ENCODE measurements at regions not wholly inside any gene's neighbourhood (a gene's known extent, or its start where the extent isn't known, plus 50 kb on each side); places are given as distances from the start of the nearest gene placed in this dataset.

DNA sequence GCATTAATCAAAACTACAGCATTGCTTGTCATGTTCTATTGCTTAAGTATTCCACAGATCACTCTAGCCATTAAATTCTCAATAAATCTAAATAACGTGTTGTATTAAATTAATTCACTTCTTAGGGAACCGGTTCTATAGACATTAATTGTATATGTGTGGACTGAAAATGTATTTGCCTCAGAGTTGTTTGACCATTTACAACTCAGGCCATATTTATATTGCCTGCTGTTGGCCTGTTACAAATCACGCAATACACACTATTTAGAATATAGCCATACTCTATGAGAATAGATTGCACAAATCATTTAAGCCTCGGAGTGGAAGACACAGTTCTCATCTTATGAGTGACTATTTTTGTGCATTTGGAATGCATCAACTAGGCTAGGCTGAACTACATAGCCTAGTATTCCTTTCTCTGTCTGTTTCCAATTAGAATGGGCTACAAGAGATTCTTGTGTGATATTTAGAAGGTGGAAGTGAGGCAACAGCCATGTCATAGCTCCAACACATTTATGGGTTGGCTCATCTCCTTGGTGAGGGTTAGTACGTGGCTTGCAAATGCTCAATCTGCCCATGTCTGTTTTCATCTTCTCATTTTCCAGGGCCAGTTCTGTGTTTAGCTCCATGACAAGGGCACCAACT lies 1116.1 kb downstream of the PCDH9 start:
- in situ Hi-C loops (cut with MboI; ENCODE audit: low pct_unique_long_range_greater_than_20kb, low sequenced_read_pairs, unreplicated experiment): no loop called here
- DNase-seq (ENCODE audit: low spot score): no peak
- TF ChIP-seq, protein P1, sequence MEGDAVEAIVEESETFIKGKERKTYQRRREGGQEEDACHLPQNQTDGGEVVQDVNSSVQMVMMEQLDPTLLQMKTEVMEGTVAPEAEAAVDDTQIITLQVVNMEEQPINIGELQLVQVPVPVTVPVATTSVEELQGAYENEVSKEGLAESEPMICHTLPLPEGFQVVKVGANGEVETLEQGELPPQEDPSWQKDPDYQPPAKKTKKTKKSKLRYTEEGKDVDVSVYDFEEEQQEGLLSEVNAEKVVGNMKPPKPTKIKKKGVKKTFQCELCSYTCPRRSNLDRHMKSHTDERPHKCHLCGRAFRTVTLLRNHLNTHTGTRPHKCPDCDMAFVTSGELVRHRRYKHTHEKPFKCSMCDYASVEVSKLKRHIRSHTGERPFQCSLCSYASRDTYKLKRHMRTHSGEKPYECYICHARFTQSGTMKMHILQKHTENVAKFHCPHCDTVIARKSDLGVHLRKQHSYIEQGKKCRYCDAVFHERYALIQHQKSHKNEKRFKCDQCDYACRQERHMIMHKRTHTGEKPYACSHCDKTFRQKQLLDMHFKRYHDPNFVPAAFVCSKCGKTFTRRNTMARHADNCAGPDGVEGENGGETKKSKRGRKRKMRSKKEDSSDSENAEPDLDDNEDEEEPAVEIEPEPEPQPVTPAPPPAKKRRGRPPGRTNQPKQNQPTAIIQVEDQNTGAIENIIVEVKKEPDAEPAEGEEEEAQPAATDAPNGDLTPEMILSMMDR (IDR thresholded peaks at IDR 0.05; ENCODE audit: extremely low read depth, insufficient read depth, missing control alignments): no peak

DNA sequence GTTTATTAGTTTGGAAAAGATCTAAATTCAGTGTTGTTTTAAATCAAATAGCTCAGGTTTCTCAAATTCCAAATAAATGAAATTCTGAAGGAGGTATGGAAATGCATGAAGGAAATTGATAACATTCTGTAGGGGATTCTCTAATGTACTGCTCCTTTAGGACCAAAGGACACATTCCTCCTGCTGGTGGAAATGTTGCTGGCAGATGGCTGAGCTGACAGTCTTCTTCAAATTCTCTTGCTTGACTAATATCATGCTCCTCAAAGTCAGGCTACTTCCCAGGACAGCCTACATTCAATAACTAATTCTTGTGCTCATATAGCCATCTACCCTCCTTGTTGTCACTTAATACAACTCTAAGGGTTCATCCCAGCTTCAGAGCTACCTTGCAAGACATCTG lies 1118.5 kb downstream of the PCDH9 start:
- no peak for DNase-seq (ENCODE audit: low spot score)
- TF ChIP-seq, protein P1 (IDR thresholded peaks at IDR 0.05; ENCODE audit: extremely low read depth, insufficient read depth, missing control alignments): no peak
- in situ Hi-C loops (cut with MboI; ENCODE audit: low pct_unique_long_range_greater_than_20kb, low sequenced_read_pairs, unreplicated experiment): no loop called here

DNA sequence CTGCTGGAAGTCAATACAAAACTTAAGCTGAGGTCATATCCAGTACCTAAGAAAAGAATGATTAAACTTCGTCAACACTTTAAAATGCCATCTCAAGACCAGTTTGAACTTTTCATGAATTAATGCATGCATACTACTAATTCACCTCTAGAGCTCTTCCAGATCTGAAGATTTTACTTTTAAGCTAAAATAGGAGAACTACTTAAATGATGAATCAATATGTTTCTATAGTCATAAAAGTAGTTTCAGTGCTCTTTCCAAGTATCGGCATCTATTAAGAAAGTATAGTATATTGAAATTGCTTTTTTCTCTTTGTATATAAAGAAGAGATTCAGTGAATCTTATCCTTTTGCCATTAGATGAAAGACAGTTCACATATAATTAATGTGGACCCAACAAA lies 1123.9 kb downstream of the PCDH9 start:
- no peak for DNase-seq (ENCODE audit: low spot score)
- TF ChIP-seq, protein P1 (IDR thresholded peaks at IDR 0.05; ENCODE audit: extremely low read depth, insufficient read depth, missing control alignments): no peak
- in situ Hi-C loops (cut with MboI; ENCODE audit: low pct_unique_long_range_greater_than_20kb, low sequenced_read_pairs, unreplicated experiment): no loop called here

DNA sequence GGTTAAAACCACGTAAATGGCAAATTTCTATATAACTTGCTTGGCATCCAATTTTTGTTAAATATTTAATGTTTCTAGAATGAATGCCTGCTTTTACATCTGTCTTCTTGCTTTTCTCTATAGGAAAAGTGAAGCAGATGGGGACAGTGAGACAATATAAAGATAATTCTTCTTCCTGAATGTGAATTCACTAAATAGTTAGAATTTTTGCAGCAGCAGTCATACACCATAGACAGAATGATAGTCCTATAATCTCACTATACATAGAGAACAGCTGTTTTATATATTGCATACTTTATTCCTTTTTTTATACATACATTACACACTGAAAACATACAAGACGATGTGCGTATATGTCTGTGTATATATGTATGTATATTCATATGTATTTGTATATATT lies 1127.3 kb downstream of the PCDH9 start:
- DNase-seq (ENCODE audit: low spot score): no peak
- in situ Hi-C loops (cut with MboI; ENCODE audit: low pct_unique_long_range_greater_than_20kb, low sequenced_read_pairs, unreplicated experiment): no loop called here
- TF ChIP-seq, protein P1 (IDR thresholded peaks at IDR 0.05; ENCODE audit: extremely low read depth, insufficient read depth, missing control alignments): no peak

DNA sequence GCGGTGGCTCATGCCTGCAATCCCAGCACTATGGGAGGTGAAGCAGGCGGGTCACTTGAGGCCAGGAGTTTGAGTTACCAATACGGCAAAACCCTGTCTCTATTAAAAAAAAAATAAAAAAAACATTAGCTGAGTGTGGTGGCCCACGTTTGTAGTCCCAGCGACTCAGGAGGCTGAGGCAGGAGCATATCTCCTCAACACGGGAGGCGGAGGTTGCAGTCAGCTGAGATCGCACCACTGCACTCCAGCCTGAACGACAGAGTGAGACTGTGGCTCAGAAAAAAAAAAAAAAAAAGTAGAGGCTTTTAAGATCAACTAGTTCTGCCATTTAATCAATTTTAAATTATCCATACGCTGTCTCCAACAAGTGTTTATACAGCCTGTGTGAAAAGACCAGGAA lies 1130.3 kb downstream of the PCDH9 start:
- TF ChIP-seq, protein P1 (IDR thresholded peaks at IDR 0.05; ENCODE audit: extremely low read depth, insufficient read depth, missing control alignments): no peak
- no peak for DNase-seq (ENCODE audit: low spot score)
- in situ Hi-C loops (cut with MboI; ENCODE audit: low pct_unique_long_range_greater_than_20kb, low sequenced_read_pairs, unreplicated experiment): no loop called here

DNA sequence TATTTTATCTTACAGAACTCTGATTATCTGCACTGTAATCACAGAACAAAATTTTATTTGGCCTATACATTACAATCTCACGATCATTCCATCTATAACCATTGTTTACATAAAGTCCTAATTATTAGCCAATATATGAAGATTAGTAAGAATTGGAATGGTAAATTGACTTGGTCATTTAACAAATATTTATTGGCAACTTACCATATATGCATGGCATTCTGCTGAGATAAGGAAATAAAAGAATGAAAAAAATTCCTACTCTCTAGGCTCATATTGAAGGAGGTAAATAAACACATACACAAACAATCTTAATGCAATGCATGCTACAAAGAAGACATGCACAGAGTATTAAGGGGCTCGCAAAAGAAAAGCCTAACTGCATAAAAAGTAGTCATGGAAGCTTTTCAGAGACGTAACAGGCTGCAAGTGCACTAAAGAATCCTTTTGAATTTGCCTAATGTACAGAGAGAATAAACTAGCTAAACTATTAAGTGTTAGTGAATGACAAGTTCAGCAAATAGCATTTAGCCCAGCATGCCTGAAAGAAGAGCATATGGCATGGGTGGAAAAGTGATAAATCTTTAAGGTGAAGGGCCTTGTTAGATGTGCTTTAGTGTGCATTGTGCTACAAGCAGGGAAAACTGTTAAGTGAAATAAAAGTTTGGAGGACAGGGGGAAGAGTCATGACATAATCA lies 1131.1 kb downstream of the PCDH9 start:
- DNase-seq (ENCODE audit: low spot score): no peak
- in situ Hi-C loops (cut with MboI; ENCODE audit: low pct_unique_long_range_greater_than_20kb, low sequenced_read_pairs, unreplicated experiment): no loop called here
- TF ChIP-seq, protein P1 (IDR thresholded peaks at IDR 0.05; ENCODE audit: extremely low read depth, insufficient read depth, missing control alignments): no peak

Measured in GM13977 (cell line).